ENCODE measurements at regions not wholly inside any gene's neighbourhood (a gene's known extent, or its start where the extent isn't known, plus 50 kb on each side); places are given as distances from the start of the nearest gene placed in this dataset.
A peak's percentile ranks its signal among the peaks of the same experiment; 100 is the strongest.

DNA sequence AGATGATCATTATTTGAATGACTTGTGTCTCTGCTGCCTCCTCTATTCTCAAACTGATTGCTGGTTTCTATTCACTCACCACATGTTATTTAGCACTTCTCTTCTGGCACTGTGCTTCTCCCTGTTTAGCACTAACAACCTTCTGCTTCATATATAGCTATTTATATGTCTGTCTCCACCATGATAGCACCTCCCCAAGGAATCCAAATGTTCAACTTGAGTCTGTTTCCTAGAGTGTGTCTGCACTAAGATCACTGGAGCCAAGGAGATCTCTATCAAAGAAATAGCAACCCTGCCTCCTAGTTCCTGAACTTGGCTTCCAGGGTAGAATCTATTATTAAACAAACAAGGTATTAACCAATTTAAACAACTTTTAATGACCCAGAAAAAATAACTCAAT is 104.5 kb downstream of the CYP26A1 start:
- H3K36me3 ChIP-seq (ENCODE audit: control insufficient read depth, insufficient read depth, low read length) = no peaks in the 10 kb centered on the region
- H3K4me3 ChIP-seq (ENCODE audit: extremely low read depth, insufficient read depth, low read length, poor library complexity, severe bottlenecking) = no peak overlapping the region
- H3K4me1 ChIP-seq (ENCODE audit: control insufficient read depth, insufficient read depth, low read length, poor library complexity, severe bottlenecking) = peaks cover 7% of the 10 kb centered on the region
- H3K27ac ChIP-seq (ENCODE audit: low read depth, low read length, severe bottlenecking) = no peak overlapping the region
- no peaks in the 10 kb centered on the region for H3K9me3 ChIP-seq (ENCODE audit: control insufficient read depth, low read length)

DNA sequence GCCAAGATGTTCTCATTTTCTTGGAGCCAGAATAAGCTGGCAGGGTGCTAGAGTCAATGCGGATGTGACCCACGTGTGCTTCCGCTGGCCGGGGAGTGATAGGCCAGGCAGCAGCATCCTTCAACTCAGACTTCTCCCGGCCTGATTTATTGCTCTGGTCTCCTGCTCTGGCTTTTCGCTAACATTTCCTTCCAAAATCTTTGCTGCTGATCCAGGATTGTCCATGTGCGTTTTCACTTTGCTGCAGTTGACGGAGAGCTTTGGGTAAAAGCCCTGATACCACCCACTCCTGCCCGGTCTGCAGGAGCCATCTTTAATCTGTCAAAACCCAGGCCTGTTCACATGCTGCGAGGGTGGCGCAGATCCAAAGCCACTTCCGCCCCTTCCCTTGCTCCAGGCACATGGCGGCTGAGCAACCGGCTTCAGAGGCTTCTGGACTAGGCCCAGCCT is 106.8 kb downstream of the CYP26A1 start:
- H3K27ac ChIP-seq (ENCODE audit: low read depth, low read length, severe bottlenecking) = no peak overlapping the region
- no peaks in the 10 kb centered on the region for H3K36me3 ChIP-seq (ENCODE audit: control insufficient read depth, insufficient read depth, low read length)
- 90 to 96% methylated on average over 12 to 13 of the region's 14 CpGs for WGBS, 2 experiments (ENCODE audit: insufficient coverage in 2 of 2)
- peaks cover 7% of the 10 kb centered on the region for H3K4me1 ChIP-seq (ENCODE audit: control insufficient read depth, insufficient read depth, low read length, poor library complexity, severe bottlenecking)
- H3K4me3 ChIP-seq (ENCODE audit: extremely low read depth, insufficient read depth, low read length, poor library complexity, severe bottlenecking) = no peak overlapping the region
- no peaks in the 10 kb centered on the region for H3K9me3 ChIP-seq (ENCODE audit: control insufficient read depth, low read length)

GRCh38 chr10:93181271-93182048 is 107.8 kb downstream of the CYP26A1 start:
- Histone ChIP-seq H3K4me1 (ENCODE audit: control insufficient read depth, insufficient read depth, low read length, poor library complexity, severe bottlenecking) (peaks cover 7% of the 10 kb centered on the region), H3K9me3 (ENCODE audit: control insufficient read depth, low read length) (no peaks in the 10 kb centered on the region), H3K4me3 (ENCODE audit: extremely low read depth, insufficient read depth, low read length, poor library complexity, severe bottlenecking) (no peak overlapping the region), H3K27ac (ENCODE audit: low read depth, low read length, severe bottlenecking) (no peak overlapping the region), H3K36me3 (ENCODE audit: control insufficient read depth, insufficient read depth, low read length) (no peaks in the 10 kb centered on the region)
- 82 to 91% methylated on average over 6 to 7 of the region's 8 CpGs for WGBS, 2 experiments (ENCODE audit: insufficient coverage in 2 of 2)

- Histone ChIP-seq H3K9me3 (ENCODE audit: control insufficient read depth, low read length) (no peaks in the 10 kb centered on the region), H3K4me3 (ENCODE audit: extremely low read depth, insufficient read depth, low read length, poor library complexity, severe bottlenecking) (no peak overlapping the region), H3K27ac (ENCODE audit: low read depth, low read length, severe bottlenecking) (no peak overlapping the region), H3K36me3 (ENCODE audit: control insufficient read depth, insufficient read depth, low read length) (no peaks in the 10 kb centered on the region), H3K4me1 (ENCODE audit: control insufficient read depth, insufficient read depth, low read length, poor library complexity, severe bottlenecking) (peaks cover 7% of the 10 kb centered on the region)
- WGBS, 2 experiments (ENCODE audit: insufficient coverage in 2 of 2) = 100% methylated on average over 1 of the region's 4 CpGs; no CpG with 5 or more reads in 1 of the 2 experiments
Measured at GRCh38 chr10:93182049-93182327, 108.3 kb downstream of the CYP26A1 start.

DNA sequence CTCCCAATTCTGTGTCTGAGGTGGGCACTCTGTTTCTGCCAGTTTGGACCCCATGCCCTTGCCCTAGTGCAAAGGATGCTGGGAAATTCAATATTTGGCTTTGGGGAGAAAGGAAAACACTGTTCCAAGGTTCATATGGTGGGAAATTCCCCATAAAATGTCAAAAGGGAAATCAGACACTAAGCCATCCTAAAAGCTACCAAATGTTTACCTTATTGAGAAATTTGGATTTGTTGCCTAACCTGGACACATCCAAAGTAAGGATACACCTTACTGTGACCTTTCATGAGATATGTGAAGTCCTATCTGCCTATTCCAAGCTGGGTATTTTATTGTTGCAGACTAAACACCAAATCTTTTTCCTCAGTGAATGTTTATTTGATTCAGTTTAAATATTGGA is 109.1 kb downstream of the CYP26A1 start:
- Histone ChIP-seq H3K4me3 (ENCODE audit: extremely low read depth, insufficient read depth, low read length, poor library complexity, severe bottlenecking) (no peak overlapping the region), H3K9me3 (ENCODE audit: control insufficient read depth, low read length) (no peaks in the 10 kb centered on the region), H3K36me3 (ENCODE audit: control insufficient read depth, insufficient read depth, low read length) (no peaks in the 10 kb centered on the region), H3K27ac (ENCODE audit: low read depth, low read length, severe bottlenecking) (no peak overlapping the region), H3K4me1 (ENCODE audit: control insufficient read depth, insufficient read depth, low read length, poor library complexity, severe bottlenecking) (peaks cover 7% of the 10 kb centered on the region)

- WGBS, 2 experiments (ENCODE audit: insufficient coverage in 2 of 2) = 80% methylated on average over 1 of the region's 2 CpGs
- H3K9me3 ChIP-seq (ENCODE audit: control insufficient read depth, low read length) = no peaks in the 10 kb centered on the region
- no peaks in the 10 kb centered on the region for H3K36me3 ChIP-seq (ENCODE audit: control insufficient read depth, insufficient read depth, low read length)
- H3K4me1 ChIP-seq (ENCODE audit: control insufficient read depth, insufficient read depth, low read length, poor library complexity, severe bottlenecking) = no peaks in the 10 kb centered on the region
- H3K27ac ChIP-seq (ENCODE audit: low read depth, low read length, severe bottlenecking) = no peak overlapping the region
- H3K4me3 ChIP-seq (ENCODE audit: extremely low read depth, insufficient read depth, low read length, poor library complexity, severe bottlenecking) = no peak overlapping the region
Measured at GRCh38 chr10:93186653-93187052, 113.0 kb downstream of the CYP26A1 start.

DNA sequence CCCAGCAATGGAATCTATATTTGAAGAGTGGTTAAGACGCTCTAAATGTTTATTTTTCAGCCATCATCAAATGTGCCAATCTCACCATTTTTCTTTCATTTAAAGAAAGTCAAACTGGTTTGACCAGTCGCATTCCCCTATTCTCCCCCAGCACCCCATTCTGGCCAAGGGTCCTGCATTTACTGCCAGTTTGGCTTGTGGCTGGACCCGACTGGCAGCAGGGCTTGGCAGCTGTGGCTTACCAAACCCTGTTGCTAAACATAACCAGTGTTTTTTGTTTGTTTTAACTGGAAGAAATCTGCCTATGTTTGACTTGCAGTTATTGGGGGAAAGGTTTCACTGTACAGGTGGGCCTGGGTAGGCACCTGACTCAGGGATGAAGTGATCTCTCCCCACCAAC is 116.3 kb downstream of the CYP26A1 start:
- WGBS, 2 experiments (ENCODE audit: insufficient coverage in 2 of 2) = 86 to 100% methylated on average over 1 to 2 of the region's 3 CpGs
- no peak overlapping the region for H3K4me3 ChIP-seq (ENCODE audit: extremely low read depth, insufficient read depth, low read length, poor library complexity, severe bottlenecking)
- no peaks in the 10 kb centered on the region for H3K4me1 ChIP-seq (ENCODE audit: control insufficient read depth, insufficient read depth, low read length, poor library complexity, severe bottlenecking)
- H3K36me3 ChIP-seq (ENCODE audit: control insufficient read depth, insufficient read depth, low read length) = no peaks in the 10 kb centered on the region
- no peaks in the 10 kb centered on the region for H3K9me3 ChIP-seq (ENCODE audit: control insufficient read depth, low read length)
- no peak overlapping the region for H3K27ac ChIP-seq (ENCODE audit: low read depth, low read length, severe bottlenecking)

- H3K4me1 ChIP-seq (ENCODE audit: control insufficient read depth, insufficient read depth, low read length, poor library complexity, severe bottlenecking) = no peaks in the 10 kb centered on the region
- no peaks in the 10 kb centered on the region for H3K9me3 ChIP-seq (ENCODE audit: control insufficient read depth, low read length)
- H3K27ac ChIP-seq (ENCODE audit: low read depth, low read length, severe bottlenecking) = no peak overlapping the region
- no peaks in the 10 kb centered on the region for H3K36me3 ChIP-seq (ENCODE audit: control insufficient read depth, insufficient read depth, low read length)
- H3K4me3 ChIP-seq (ENCODE audit: extremely low read depth, insufficient read depth, low read length, poor library complexity, severe bottlenecking) = no peak overlapping the region
- WGBS, 2 experiments (ENCODE audit: insufficient coverage in 2 of 2) = 80 to 94% methylated on average over 1 to 2 of the region's 3 CpGs
Measured at GRCh38 chr10:93190372-93190771, 116.7 kb downstream of the CYP26A1 start.

DNA sequence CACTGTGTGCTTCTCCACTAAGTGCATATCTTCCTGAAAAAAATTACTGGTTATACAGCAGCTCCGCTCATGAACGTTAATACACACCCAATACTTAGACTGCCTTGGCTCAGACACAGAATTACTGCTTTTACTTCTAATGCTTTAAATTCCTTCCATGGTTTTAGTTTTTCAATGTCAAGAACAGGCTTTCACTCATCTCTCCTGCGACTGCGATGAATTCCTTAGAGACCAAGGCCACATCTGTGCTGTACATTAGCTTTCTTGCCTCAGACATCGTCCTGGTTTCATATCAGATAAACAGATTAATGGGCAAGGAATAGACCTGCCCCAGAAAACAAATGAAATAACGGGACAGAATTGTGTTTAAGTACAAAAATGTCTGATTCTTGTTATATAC is 120.2 kb downstream of the CYP26A1 start:
- WGBS, 2 experiments (ENCODE audit: insufficient coverage in 2 of 2) = 93 to 99% methylated on average over 4 to 5 of the region's 6 CpGs
- H3K4me3 ChIP-seq (ENCODE audit: extremely low read depth, insufficient read depth, low read length, poor library complexity, severe bottlenecking) = no peak overlapping the region
- peaks cover 2% of the 10 kb centered on the region for H3K4me1 ChIP-seq (ENCODE audit: control insufficient read depth, insufficient read depth, low read length, poor library complexity, severe bottlenecking)
- H3K36me3 ChIP-seq (ENCODE audit: control insufficient read depth, insufficient read depth, low read length) = no peaks in the 10 kb centered on the region
- H3K27ac ChIP-seq (ENCODE audit: low read depth, low read length, severe bottlenecking) = no peak overlapping the region
- no peaks in the 10 kb centered on the region for H3K9me3 ChIP-seq (ENCODE audit: control insufficient read depth, low read length)

DNA sequence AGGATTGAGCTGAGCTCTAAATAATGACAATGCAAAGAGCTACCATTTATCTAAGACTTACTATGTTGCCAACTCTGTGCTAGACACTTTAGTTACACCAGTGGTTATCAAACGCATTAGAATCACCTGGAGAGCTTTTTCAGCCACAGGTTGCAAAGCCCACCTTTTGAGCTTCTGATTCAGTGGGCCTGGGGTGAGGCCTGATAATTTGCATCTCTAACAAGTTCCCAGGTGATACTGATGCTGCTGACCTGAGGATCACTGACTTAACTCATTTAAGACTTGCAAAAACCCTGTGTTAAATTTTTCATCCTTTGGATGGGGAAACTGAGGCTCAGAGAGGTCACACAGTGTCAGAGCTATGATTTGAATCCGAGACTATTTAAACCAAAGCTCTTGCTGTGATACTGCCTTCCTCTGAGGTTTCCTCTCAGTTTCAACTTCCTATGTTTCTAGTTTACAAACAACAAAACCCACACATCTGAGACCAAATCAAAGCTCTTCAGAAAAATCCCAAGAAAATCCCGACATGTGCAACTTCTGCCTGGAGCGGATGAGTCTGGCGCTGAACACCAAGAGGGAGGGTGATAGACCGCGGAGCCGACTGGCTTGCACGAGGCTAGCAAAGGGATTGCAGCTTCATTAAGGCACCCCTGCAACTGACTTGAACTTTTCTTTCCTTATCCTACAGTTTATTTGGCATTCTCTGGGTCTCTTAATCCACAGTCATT is 124.9 kb downstream of the CYP26A1 start:
- H3K4me1 ChIP-seq (ENCODE audit: control insufficient read depth, insufficient read depth, low read length, poor library complexity, severe bottlenecking) = peaks cover 7% of the 10 kb centered on the region
- no peak overlapping the region for H3K27ac ChIP-seq (ENCODE audit: low read depth, low read length, severe bottlenecking)
- 67 to 68% methylated on average over 5 to 8 of the region's 9 CpGs for WGBS, 2 experiments (ENCODE audit: insufficient coverage in 2 of 2)
- H3K9me3 ChIP-seq (ENCODE audit: control insufficient read depth, low read length) = no peaks in the 10 kb centered on the region
- no peaks in the 10 kb centered on the region for H3K36me3 ChIP-seq (ENCODE audit: control insufficient read depth, insufficient read depth, low read length)
- H3K4me3 ChIP-seq (ENCODE audit: extremely low read depth, insufficient read depth, low read length, poor library complexity, severe bottlenecking) = no peak overlapping the region

DNA sequence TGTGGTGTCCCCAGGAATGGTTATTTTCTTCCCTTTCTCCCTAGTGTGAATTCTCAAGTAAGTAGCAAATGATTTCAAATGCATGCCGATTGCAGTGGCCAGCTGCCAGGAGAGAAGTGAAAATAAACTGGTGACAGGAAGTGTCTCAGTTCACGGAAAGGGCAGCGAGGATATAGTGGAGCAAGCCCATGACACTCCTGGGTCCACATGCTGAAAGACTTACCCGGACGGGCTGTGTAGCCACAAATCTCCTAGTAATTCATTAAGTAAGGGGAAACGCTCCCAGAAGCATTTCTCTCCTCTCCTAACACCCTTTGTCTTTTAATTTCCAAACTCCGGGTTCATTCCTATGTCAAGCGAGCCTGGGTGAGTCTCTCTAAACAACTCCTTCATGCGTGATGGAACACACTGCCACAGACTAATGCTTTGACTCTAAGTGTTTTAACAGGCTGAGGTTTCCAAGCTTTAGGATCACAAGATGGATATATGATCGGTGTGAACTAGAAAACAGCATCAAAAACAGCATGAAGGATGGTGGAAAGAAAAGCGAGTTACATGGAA is 125.6 kb downstream of the CYP26A1 start:
- Histone ChIP-seq H3K27ac (ENCODE audit: low read depth, low read length, severe bottlenecking) (peak overlapping the region; percentile 23), H3K4me3 (ENCODE audit: extremely low read depth, insufficient read depth, low read length, poor library complexity, severe bottlenecking) (no peak overlapping the region), H3K9me3 (ENCODE audit: control insufficient read depth, low read length) (no peaks in the 10 kb centered on the region), H3K4me1 (ENCODE audit: control insufficient read depth, insufficient read depth, low read length, poor library complexity, severe bottlenecking) (peaks cover 7% of the 10 kb centered on the region), H3K36me3 (ENCODE audit: control insufficient read depth, insufficient read depth, low read length) (no peaks in the 10 kb centered on the region)
- WGBS, 2 experiments (ENCODE audit: insufficient coverage in 2 of 2) = 34 to 55% methylated on average over 8 to 9 of the region's 11 CpGs
